ENCODE measurements at regions not wholly inside any gene's neighbourhood (a gene's known extent, or its start where the extent isn't known, plus 50 kb on each side); places are given as distances from the start of the nearest gene placed in this dataset.

- Histone ChIP-seq H3K9me3 (no peaks in the 10 kb centered on the region), H3K4me1 (no peaks in the 10 kb centered on the region), H3K4me3 (no peak overlapping the region), H3K27me3 (no peaks in the 10 kb centered on the region), H3K27ac (no peak overlapping the region), H3K36me3 (no peaks in the 10 kb centered on the region)
- FAIRE-seq (no peak), ATAC-seq (no peak), DNase-seq (no peak)
- intact Hi-C loops (cut with DNase I) = no loop called here
- 74 to 91% methylated on average over 1 of the region's 1 CpG for WGBS, 2 donors
- TF ChIP-seq CTCF (IDR thresholded peaks at IDR 0.05) = no peak
Observed at GRCh38 chr6:77249560-77249959, 213.7 kb downstream of the HTR1B start.

- WGBS, 2 donors = 79 to 85% methylated on average over 2 of the region's 2 CpGs
- DNase-seq (no peak), FAIRE-seq (no peak), ATAC-seq (no peak)
- TF ChIP-seq CTCF (IDR thresholded peaks at IDR 0.05) = no peak
- Histone ChIP-seq H3K9me3 (no peaks in the 10 kb centered on the region), H3K4me1 (no peaks in the 10 kb centered on the region), H3K27ac (no peak overlapping the region), H3K36me3 (no peaks in the 10 kb centered on the region), H3K27me3 (no peaks in the 10 kb centered on the region), H3K4me3 (no peak overlapping the region)
- intact Hi-C loops (cut with DNase I) = no loop called here
Observed at GRCh38 chr6:77245026-77245425, 218.3 kb downstream of the HTR1B start.

- H3K4me1 ChIP-seq = no peaks in the 10 kb centered on the region
- ATAC-seq = no peak
- no peak for FAIRE-seq
Observed at GRCh38 chr6:77231438-77232305, 231.6 kb downstream of the HTR1B start.

GRCh38 chr6:77228279-77228678 is 235.0 kb downstream of the HTR1B start:
- Histone ChIP-seq H3K27ac (no peak overlapping the region), H3K9me3 (no peaks in the 10 kb centered on the region), H3K4me3 (no peak overlapping the region), H3K27me3 (no peaks in the 10 kb centered on the region), H3K4me1 (no peaks in the 10 kb centered on the region), H3K36me3 (no peaks in the 10 kb centered on the region)
- FAIRE-seq (no peak), DNase-seq (no peak), ATAC-seq (no peak)
- intact Hi-C loops (cut with DNase I) = no loop called here
- TF ChIP-seq CTCF (IDR thresholded peaks at IDR 0.05) = no peak

More at GRCh38 chr6:77231438-77232305, 231.6 kb downstream of the HTR1B start:
- Histone ChIP-seq H3K4me3 (no peak overlapping the region), H3K27me3 (no peaks in the 10 kb centered on the region), H3K27ac (no peak overlapping the region), H3K9me3 (no peaks in the 10 kb centered on the region), H3K36me3 (no peaks in the 10 kb centered on the region)
- WGBS, 2 donors = 34 to 58% methylated on average over 1 of the region's 1 CpG
- TF ChIP-seq CTCF (IDR thresholded peaks at IDR 0.05) = no peak
- intact Hi-C loops (cut with DNase I) = no loop called here
- no peak for DNase-seq

- no peaks in the 10 kb centered on the region for H3K4me1 ChIP-seq
- FAIRE-seq (no peak), ATAC-seq (no peak)
Observed at GRCh38 chr6:77217896-77218295, 245.4 kb downstream of the HTR1B start.

More at GRCh38 chr6:77217896-77218295, 245.4 kb downstream of the HTR1B start:
- Histone ChIP-seq H3K27ac (no peak overlapping the region), H3K4me3 (no peak overlapping the region), H3K9me3 (no peaks in the 10 kb centered on the region), H3K27me3 (no peaks in the 10 kb centered on the region), H3K36me3 (no peaks in the 10 kb centered on the region)
- no peak for TF ChIP-seq CTCF (IDR thresholded peaks at IDR 0.05)
- intact Hi-C loops (cut with DNase I) = no loop called here
- DNase-seq = no peak
